Colonic mucosa (tissue), 4 donors: ENCODE measurements at regions not wholly inside any gene's neighbourhood (a gene's known extent, or its start where the extent isn't known, plus 50 kb on each side); places are given as distances from the start of the nearest gene placed in this dataset.

Source experiments
- DNase-seq: peaks from one replicate; pipeline ENCODE4 v3.0.0-alpha.2; 2020
- H3K27ac ChIP-seq: fragments of 200-600 bp; one replicate; pipeline ENCODE4 v1.8.0; 2021
- H3K27me3 ChIP-seq: fragments of 200-600 bp; one replicate; pipeline ENCODE4 v1.8.0; 2021
- H3K36me3 ChIP-seq: fragments of 200-600 bp; one replicate; pipeline ENCODE4 v1.8.0; 2021
- H3K4me1 ChIP-seq: fragments of 200-600 bp; one replicate; pipeline ENCODE4 v1.8.0; 2021; ENCODE audit warnings: mild to moderate bottlenecking
- H3K4me3 ChIP-seq: fragments of 200-600 bp; one replicate; pipeline ENCODE4 v1.8.0; 2021
- H3K9ac ChIP-seq, 2 donors: one replicate each; pipeline ENCODE4 v1.7.0; 2013; ENCODE audit warnings: control low read depth in 2 of 2, low read depth in 2 of 2, low read length in 2 of 2
- H3K9me3 ChIP-seq: fragments of 200-600 bp; one replicate; pipeline ENCODE4 v1.8.0; 2021
- CTCF ChIP-seq: fragments of 200-600 bp; IDR thresholded peaks from one replicate; pipeline ENCODE4 v1.8.0; 2022; ENCODE audit warnings: antibody characterized with exemption, mild to moderate bottlenecking
- intact Hi-C: fragments of 100-400 bp; cut with DNase I; formaldehyde crosslinking; loops from one replicate; pipeline ENCODE4 v1.14.1; 2022
- donor health status: healthy.
- donor health status: DM: no; HTN: no; CAD: no.
- donor health status: DM: no; HTN: no; CAD: no.

GRCh38 chr17:77482375-77483127 lies 341.8 kb downstream of the SEC14L1 start:
- Histone ChIP-seq H3K36me3 (peaks cover 13% of the 10 kb centered on the region), H3K27ac (no peak overlapping the region), H3K9ac (no peak overlapping the region), H3K27me3 (no peaks in the 10 kb centered on the region), H3K9me3 (no peaks in the 10 kb centered on the region), H3K4me3 (no peak overlapping the region), H3K4me1 (peaks cover 5% of the 10 kb centered on the region)
- DNase-seq = no peak
- TF ChIP-seq CTCF = no peak
- intact Hi-C loops = no loop called here

GRCh38 chr17:77483128-77483598 lies 342.4 kb downstream of the SEC14L1 start:
- Histone ChIP-seq H3K36me3 (peaks cover 18% of the 10 kb centered on the region), H3K4me3 (no peak overlapping the region), H3K9ac (no peak overlapping the region), H3K27ac (no peak overlapping the region), H3K4me1 (no peaks in the 10 kb centered on the region), H3K9me3 (no peaks in the 10 kb centered on the region), H3K27me3 (no peaks in the 10 kb centered on the region)
- DNase-seq = no peak
- no peak for TF ChIP-seq CTCF
- intact Hi-C loops = no loop called here

DNA sequence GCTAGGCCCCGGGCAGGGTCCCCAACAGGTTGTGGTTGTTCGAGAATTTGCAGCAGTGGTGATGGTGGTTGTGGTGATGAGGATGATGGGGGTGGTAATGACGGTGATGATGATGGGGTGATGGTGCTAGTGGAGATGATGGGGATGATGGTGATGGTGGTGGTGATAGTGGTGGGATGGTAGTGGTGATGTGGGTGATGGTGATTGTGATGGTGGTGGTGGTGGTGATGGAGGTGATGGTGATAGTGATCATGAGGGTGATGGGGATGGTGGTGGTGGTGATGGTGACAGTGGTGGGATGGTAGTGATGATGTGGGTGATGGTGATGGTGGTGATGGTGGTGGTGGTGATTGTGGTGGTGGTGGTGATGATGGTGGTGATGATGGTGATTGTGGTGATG lies 343.3 kb downstream of the SEC14L1 start:
- Histone ChIP-seq H3K36me3 (peaks cover 26% of the 10 kb centered on the region), H3K9ac (no peak overlapping the region), H3K9me3 (no peaks in the 10 kb centered on the region), H3K4me1 (no peaks in the 10 kb centered on the region), H3K27ac (no peak overlapping the region), H3K27me3 (no peaks in the 10 kb centered on the region), H3K4me3 (no peak overlapping the region)
- no peak for TF ChIP-seq CTCF
- intact Hi-C loops = no loop called here
- DNase-seq = no peak

DNA sequence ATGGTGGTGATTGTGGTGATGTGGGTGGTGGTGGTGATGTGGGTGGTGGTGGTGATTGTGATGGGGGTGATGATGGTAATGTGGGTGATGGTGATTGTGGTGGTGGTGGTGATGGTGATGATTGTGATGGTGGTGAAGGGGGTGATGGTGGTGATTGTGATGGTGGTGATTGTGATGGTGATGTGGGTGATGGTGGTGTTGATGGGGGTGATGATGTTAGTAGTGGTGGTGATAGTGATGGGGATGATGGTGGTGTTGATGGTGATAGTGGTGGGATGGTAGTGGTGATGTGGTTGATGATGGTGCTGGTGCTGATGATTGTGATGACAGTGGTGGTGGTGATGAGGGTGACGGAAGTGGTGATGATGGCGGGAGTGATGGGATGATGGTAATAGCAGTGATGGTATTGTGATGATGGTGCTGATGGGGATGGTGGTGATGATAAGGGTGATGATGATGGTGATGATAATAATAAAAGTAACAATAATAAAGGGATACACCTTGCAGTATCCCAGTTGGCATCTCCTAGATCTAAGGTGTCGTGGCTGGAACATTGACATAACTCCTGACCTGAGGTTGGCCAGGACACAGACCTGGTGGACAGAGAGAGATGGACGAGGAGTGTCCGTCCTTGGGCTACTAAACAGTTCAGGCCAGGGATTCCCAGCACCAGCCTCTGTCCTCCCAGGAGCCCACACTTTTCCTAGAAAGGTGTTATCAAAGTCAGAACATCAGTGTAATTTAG lies 344.5 kb downstream of the SEC14L1 start:
- peaks cover 30% of the 10 kb centered on the region for H3K36me3 ChIP-seq
- H3K9ac ChIP-seq = no peak overlapping the region
- DNase-seq = no peak
- H3K27ac ChIP-seq = no peak overlapping the region
- no peaks in the 10 kb centered on the region for H3K9me3 ChIP-seq
- intact Hi-C loops = no loop called here
- TF ChIP-seq CTCF = no peak
- H3K4me3 ChIP-seq = no peak overlapping the region
- H3K27me3 ChIP-seq = no peaks in the 10 kb centered on the region
- H3K4me1 ChIP-seq = no peaks in the 10 kb centered on the region

DNA sequence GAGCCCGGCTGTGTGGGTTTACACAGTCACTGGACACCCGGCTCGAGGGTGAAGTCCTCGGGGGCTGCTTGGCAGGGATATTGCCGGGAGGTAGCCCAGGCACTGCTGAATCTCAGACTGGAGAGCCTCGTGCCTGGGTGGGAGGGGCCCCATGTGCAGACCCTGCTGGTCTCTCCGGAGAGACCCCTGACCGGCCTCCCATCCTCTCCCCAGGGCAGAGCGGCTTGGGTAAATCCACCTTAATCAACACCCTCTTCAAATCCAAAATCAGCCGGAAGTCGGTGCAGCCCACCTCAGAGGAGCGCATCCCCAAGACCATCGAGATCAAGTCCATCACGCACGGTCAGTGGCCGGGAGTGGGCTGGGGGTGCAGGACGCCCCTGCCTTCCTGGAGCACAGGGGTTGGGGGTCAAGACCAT lies 346.5 kb downstream of the SEC14L1 start:
- no peak overlapping the region for H3K27ac ChIP-seq
- H3K9me3 ChIP-seq = no peaks in the 10 kb centered on the region
- H3K9ac ChIP-seq = no peak overlapping the region
- no peak overlapping the region for H3K4me3 ChIP-seq
- H3K36me3 ChIP-seq = peaks cover 34% of the 10 kb centered on the region
- intact Hi-C loops = no loop called here
- no peak for DNase-seq
- no peak for TF ChIP-seq CTCF
- no peaks in the 10 kb centered on the region for H3K27me3 ChIP-seq
- no peaks in the 10 kb centered on the region for H3K4me1 ChIP-seq
